ENCODE measurements at regions not wholly inside any gene's neighbourhood (a gene's known extent, or its start where the extent isn't known, plus 50 kb on each side); places are given as distances from the start of the nearest gene placed in this dataset.

DNA sequence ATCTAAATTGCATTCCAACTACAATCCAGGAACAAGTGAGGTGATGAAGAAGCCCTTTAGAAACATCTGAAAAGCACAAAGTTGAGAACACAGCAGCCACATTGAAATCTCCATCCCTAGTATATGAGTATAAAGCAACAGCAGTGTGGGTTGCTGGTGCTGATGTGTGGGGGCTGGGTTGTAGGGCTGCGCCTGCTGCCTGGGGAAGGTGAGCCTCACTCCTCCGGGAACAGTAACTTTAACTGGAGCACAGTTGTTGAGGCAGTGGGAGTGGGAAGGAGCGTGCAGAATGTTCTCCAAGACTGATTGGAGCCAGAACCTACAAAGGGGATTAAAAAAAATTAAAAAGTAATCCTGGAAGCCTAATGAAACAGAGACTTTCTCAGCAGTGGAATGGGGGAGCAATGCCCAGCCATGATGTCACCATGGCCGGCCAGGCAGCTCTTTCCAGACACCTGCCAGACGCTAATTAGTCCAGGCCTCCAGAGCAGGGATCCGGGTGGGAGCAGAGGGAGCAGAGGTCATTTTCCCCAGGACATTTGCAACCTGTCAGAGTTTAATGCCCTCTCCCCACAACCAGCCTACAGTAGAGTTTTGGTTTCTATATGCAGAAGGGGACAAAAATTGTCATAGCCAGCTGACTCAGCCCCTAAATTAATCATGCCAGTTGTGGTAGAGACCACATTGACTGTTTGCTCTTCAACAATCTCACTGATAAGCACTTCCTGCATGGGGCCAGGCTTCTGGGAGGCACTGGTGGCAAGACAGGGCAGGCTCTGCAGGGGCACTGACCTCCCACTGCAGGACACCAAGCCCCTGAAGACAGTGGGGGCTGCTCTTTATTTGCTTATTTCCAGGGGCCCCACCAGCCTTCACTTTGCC lies 133.0 kb upstream of the ZNF32 start:
- TF ChIP-seq, protein P1, sequence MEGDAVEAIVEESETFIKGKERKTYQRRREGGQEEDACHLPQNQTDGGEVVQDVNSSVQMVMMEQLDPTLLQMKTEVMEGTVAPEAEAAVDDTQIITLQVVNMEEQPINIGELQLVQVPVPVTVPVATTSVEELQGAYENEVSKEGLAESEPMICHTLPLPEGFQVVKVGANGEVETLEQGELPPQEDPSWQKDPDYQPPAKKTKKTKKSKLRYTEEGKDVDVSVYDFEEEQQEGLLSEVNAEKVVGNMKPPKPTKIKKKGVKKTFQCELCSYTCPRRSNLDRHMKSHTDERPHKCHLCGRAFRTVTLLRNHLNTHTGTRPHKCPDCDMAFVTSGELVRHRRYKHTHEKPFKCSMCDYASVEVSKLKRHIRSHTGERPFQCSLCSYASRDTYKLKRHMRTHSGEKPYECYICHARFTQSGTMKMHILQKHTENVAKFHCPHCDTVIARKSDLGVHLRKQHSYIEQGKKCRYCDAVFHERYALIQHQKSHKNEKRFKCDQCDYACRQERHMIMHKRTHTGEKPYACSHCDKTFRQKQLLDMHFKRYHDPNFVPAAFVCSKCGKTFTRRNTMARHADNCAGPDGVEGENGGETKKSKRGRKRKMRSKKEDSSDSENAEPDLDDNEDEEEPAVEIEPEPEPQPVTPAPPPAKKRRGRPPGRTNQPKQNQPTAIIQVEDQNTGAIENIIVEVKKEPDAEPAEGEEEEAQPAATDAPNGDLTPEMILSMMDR (IDR thresholded peaks at IDR 0.05): no peak
- TF ChIP-seq POLR2A (IDR thresholded peaks at IDR 0.05) (no peak), EP300 (IDR thresholded peaks at IDR 0.05) (no peak)

All from tibial nerve (tissue), 4 donors.